GM12873 (cell line): ENCODE measurements at regions not wholly inside any gene's neighbourhood (a gene's known extent, or its start where the extent isn't known, plus 50 kb on each side); places are given as distances from the start of the nearest gene placed in this dataset.

ENCODE experiments used
- TF ChIP-seq, protein P1 (sequence below): IDR thresholded peaks from 2 replicates; pipeline ENCODE4 v1.5.1; 2012; ENCODE audit warnings: low read depth, mild to moderate bottlenecking, moderate library complexity, low read length, control low read depth; ENCODE audit not compliant: insufficient read depth; ENCODE audit errors: missing control alignments

DNA sequence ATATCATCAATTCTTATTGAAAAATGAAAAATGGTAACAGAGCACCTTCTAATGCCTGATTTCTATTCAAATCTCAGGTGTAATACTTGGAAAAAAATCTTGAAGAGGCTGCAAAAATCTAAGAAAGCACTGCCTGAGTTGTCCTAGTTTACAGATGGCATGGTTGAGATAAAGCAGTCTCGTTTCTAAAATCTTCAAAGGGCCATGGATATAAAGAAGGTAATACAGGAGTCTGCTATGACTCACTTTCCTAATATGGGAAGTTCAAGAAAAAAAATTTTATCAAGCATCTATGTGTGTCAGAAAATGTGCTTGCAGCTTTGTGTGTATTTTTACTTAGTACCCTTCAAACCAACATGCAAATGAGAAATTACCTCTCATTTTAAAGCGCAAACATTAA is 163.3 kb downstream of the DMAC1 start:
- TF ChIP-seq, protein P1, sequence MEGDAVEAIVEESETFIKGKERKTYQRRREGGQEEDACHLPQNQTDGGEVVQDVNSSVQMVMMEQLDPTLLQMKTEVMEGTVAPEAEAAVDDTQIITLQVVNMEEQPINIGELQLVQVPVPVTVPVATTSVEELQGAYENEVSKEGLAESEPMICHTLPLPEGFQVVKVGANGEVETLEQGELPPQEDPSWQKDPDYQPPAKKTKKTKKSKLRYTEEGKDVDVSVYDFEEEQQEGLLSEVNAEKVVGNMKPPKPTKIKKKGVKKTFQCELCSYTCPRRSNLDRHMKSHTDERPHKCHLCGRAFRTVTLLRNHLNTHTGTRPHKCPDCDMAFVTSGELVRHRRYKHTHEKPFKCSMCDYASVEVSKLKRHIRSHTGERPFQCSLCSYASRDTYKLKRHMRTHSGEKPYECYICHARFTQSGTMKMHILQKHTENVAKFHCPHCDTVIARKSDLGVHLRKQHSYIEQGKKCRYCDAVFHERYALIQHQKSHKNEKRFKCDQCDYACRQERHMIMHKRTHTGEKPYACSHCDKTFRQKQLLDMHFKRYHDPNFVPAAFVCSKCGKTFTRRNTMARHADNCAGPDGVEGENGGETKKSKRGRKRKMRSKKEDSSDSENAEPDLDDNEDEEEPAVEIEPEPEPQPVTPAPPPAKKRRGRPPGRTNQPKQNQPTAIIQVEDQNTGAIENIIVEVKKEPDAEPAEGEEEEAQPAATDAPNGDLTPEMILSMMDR, result no peak

DNA sequence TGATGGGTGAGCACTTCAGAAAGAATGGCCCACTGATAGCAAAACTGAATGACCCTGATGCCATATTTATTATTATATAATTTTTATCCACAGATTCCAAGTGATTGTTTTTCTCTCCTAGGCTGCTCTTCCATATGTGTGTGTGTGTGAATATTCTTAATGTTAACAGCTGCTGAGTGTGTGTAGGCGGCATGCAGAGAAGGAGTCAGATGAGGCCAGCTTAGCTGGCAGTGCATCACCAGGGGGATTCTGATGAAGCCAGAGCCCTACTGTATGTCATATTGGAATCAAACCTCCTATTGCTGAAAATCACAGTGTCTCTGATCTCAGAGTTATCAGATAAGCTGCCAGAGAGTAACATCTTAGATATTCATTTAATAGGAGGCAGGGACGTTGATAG is 177.1 kb downstream of the DMAC1 start:
- TF ChIP-seq, protein P1, result no peak

DNA sequence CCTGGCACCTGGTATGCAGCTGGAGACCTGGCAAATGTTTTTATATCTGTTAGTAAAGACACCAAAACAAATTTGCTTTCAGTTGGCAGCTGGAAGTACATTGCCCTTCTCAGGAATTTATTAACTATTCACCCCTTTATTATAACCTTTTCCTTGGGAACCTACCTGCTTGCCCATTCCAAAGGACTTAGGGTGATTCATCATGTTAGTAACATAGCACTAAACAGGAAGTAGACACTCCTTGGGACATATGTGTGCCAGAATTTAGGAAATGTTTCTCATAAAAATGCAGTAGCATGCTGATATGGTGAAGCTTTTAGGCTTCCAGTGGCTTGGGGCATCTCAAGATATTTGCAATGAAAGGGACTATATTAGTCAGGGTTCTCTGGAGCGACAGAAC is 184.2 kb downstream of the DMAC1 start:
- TF ChIP-seq, protein P1, result no peak

DNA sequence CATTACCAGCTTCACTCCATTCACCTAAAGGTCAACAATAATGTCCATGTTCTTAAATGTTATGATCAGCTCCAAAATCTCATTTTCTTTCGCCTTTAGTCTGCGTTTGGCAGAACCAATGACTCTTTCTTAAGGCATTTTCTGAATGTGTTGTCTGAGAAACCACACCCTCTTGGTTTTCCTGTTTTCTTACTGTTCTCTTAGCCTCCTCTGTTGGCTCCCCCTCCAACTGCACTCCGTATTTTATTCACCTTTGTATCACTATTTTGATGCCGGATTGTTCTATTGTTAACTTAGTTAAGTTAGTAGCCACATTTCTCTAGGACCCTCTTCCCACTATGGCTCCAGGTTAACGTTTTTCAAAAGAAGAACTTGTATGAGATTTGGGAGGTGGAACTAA is 185.6 kb downstream of the DMAC1 start:
- TF ChIP-seq, protein P1, result no peak

DNA sequence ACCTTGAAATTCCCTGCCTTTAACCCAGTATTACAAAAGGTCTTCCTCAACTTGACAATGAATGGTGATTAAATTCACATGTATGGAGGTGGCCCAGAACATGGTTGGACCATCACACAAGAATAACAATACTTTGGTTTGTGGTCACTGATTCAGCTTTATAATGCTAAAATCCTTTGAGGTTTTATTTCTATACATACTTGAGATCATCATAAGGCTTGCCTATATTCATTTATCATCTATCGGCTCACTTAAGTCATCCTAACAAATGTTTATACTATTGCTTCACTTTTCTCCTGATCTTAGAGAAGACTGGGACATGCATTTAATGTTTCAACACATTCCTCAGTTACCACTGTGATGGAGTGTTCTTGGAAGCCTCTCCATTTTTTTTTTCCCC is 191.3 kb downstream of the DMAC1 start:
- TF ChIP-seq, protein P1, result no peak

DNA sequence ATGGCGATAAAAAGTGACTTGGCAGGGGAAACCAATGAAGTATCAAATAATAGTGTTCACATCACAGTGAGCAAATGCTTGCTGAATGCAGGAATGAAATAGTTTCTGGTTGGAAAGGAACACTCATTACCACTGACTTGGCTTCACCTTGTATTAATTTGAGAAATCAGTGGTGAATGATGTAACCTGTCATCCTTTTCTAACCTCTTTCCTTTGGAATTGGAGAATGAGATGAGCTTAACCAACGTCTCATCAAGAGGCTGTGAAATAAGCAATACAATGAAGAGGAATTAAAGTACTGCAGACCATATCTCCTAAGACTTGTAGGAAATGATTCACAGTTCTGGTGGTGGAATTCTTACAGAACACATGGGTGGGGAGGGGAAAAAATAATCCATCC is 192.2 kb downstream of the DMAC1 start:
- TF ChIP-seq, protein P1, result no peak

DNA sequence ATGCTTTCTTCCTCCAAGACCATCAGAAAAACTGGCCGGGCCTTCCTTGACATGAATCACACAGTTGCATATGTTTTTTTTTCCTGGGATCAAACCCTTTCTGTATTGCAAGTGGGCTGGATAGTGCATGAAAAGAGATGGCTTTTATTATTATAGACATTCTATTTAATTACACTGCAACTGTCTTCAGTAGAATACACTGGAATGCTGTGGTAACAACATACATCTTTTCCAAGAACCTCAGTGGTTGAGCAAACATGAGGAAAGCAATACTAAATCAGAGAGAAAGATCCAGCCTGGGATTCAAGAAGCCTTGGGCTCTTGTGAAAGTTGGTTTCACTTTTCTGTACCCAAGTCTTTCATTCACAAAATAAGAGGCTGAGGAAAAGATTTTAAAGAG is 193.0 kb downstream of the DMAC1 start:
- TF ChIP-seq, protein P1, result no peak

DNA sequence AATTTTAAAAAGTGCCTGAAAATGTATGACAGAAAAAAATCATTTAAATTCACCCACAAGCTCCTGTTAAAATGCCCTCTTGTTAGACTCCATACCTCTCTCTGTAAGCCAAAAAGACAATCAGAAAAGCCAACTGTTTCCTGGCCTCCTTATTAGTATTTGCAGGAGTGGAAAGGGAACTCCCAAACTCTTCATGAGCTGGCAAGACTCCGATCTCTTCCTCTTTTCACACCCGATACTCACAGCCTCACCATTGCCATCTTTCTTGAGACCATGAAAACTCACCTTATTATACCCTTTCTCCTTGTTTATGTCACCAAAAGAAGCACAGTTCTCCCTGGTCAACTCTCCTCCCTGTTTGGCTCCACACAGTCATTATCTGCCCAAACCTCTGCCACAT is 197.8 kb downstream of the DMAC1 start:
- TF ChIP-seq, protein P1, result no peak
